ENCODE measurements at regions not wholly inside any gene's neighbourhood (a gene's known extent, or its start where the extent isn't known, plus 50 kb on each side); places are given as distances from the start of the nearest gene placed in this dataset.

DNA sequence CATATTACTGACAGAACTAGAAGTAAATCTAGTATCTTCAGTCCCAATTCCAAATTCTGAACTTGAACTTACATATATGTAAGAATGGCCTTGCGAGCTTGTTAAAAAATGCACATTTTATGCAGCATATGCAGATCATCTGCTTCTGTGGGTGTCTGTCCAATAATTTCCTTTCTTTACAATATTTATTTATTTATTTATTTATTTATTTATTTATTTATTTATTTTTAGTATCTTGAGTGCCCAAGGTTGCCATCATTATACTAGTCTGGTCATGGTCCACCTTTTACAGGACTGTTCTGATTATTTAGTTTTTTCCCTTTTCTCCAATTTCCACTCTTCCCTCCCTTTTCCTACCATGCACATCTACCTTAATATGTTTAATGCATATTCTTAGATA is 528.4 kb downstream of the COL12A1 start:
- ChIA-PET CTCF (no interaction called here), POLR2A (ENCODE audit: low non-redundant PET) (no interaction called here)
- no peak for DNase-seq (ENCODE audit: low spot score)
- no peak overlapping the region for H3K27ac ChIP-seq
- TF ChIP-seq, protein P1, sequence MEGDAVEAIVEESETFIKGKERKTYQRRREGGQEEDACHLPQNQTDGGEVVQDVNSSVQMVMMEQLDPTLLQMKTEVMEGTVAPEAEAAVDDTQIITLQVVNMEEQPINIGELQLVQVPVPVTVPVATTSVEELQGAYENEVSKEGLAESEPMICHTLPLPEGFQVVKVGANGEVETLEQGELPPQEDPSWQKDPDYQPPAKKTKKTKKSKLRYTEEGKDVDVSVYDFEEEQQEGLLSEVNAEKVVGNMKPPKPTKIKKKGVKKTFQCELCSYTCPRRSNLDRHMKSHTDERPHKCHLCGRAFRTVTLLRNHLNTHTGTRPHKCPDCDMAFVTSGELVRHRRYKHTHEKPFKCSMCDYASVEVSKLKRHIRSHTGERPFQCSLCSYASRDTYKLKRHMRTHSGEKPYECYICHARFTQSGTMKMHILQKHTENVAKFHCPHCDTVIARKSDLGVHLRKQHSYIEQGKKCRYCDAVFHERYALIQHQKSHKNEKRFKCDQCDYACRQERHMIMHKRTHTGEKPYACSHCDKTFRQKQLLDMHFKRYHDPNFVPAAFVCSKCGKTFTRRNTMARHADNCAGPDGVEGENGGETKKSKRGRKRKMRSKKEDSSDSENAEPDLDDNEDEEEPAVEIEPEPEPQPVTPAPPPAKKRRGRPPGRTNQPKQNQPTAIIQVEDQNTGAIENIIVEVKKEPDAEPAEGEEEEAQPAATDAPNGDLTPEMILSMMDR (conservative IDR thresholded peaks at IDR 0.05; ENCODE audit: low read depth), result no peak

DNA sequence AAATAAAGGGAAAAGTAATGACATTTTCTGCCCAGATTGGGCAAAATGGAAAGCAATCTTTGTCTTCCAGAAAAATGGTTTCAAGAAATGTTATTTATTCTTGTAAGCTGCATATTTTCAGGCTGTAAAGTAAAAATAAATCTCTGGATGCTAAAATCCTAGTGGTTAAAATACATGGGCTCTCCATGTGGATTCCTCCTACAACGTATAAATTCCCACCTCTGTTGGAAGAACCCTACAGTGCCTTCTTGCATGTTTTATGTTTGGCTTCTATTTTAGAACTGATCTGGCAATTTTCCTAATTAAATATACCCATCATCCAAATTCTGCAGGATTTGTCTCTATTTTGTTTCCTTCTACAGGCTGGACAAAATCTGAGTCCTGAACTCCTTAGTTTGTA is 528.9 kb downstream of the COL12A1 start:
- no peak overlapping the region for H3K27ac ChIP-seq
- DNase-seq (ENCODE audit: low spot score), result no peak
- TF ChIP-seq, protein P1 (conservative IDR thresholded peaks at IDR 0.05; ENCODE audit: low read depth), result no peak
- ChIA-PET CTCF (no interaction called here), POLR2A (ENCODE audit: low non-redundant PET) (no interaction called here)

DNA sequence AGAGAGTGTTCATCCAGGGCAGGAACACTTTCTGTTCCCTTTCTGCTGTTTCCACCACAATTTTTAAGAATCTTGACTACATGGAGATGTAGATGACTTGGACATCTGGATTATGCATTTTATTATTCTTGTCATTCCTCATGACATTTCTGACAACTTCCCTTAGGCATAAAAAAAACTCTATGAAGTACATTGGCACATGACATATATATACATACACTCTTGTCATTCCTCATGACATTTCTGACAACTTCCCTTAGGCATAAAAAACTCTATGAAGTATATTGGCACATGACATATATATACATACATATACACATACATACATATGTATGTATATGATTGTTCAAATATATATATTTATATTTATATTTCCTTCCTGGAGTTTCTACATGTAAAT is 531.5 kb downstream of the COL12A1 start:
- H3K27ac ChIP-seq, result no peak overlapping the region
- POLR2A ChIA-PET (ENCODE audit: low non-redundant PET), result no interaction called here
- CTCF ChIA-PET, result no interaction called here
- TF ChIP-seq, protein P1 (conservative IDR thresholded peaks at IDR 0.05; ENCODE audit: low read depth), result no peak
- no peak for DNase-seq (ENCODE audit: low spot score)

DNA sequence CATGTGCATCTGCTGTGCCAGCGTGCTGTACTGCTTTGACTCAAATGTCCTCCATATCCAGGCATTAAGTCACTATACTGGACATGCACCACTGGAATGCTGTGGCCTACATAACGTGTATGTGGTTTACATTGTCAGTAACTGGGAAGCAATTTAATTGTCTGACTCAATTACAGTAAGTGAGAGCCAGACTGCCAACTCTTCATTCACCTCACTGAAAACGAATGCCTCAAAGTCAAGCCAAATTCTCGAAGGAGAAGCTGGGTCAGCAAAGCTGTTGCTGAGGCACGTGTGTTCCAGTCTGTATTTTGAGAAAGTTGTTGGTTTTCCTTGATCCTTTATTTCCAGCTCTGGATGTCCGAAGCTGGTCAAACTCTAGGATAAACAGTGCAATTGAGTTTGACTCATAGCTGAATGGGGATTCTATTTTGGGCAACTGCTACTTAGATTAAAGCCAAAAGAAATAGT is 534.3 kb downstream of the COL12A1 start:
- H3K27ac ChIP-seq, result no peak overlapping the region
- POLR2A ChIA-PET (ENCODE audit: low non-redundant PET), result no interaction called here
- TF ChIP-seq, protein P1 (conservative IDR thresholded peaks at IDR 0.05; ENCODE audit: low read depth), result no peak
- CTCF ChIA-PET, result no interaction called here
- no peak for DNase-seq (ENCODE audit: low spot score)

DNA sequence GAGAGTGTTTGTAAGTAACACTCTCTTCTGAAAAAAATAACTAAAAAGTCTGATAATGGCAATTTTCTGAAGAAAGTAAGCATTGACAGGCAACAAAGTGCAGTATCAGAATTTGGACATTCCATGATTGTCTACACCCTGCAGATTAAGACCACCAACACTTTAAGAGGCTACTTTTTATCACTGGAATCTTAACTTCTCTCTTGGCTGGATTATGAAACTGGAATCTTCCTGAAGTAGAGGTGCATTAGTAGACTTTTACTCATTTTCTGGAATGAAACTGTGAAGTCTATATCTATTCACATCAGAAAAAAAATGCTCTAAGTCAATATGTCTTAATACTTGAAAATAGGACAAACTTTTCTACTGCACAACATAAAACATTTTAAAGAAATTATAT is 547.5 kb downstream of the COL12A1 start:
- TF ChIP-seq, protein P1 (conservative IDR thresholded peaks at IDR 0.05; ENCODE audit: low read depth), result no peak
- POLR2A ChIA-PET (ENCODE audit: low non-redundant PET), result no interaction called here
- DNase-seq (ENCODE audit: low spot score), result no peak
- CTCF ChIA-PET, result no interaction called here
- no peak overlapping the region for H3K27ac ChIP-seq

DNA sequence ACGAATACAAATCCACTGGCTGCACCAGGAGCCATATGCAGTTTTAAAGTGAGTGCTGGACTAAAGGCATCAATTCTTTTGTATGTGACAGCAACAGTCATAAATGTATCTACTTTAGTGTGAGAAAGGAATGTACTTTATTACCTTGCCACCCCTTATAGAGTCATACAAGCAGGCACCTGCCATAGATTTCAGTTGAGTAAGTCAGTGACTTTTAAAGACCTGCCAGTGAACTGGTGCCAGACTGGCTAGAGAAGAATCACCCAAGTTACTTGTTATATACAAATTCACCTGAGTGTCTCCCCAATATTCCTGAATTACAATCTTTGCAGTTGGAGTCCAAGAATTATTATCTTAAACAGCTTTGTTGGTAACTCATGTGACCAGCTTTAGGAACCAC is 547.9 kb downstream of the COL12A1 start:
- DNase-seq (ENCODE audit: low spot score), result no peak
- ChIA-PET POLR2A (ENCODE audit: low non-redundant PET) (no interaction called here), CTCF (no interaction called here)
- H3K27ac ChIP-seq, result no peak overlapping the region
- TF ChIP-seq, protein P1 (conservative IDR thresholded peaks at IDR 0.05; ENCODE audit: low read depth), result no peak

DNA sequence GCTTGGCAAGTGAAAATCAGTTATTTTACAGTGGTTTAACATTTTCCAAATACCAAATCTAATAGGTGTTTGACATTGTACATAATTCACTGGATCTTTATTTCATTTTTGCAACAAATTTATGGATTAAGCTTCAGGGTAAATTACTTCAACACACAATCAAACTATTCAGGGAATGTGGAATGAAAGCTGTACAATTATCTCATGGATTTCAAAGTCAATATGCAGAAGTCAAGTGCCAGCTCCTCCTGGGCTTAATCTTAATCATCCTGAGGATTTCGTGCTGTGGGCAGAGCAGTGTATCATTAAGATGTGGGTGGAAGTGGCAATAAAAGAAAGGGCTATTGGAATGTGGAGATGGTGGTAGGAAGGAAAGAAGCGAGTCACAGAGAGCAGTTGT is 548.8 kb downstream of the COL12A1 start:
- ChIA-PET POLR2A (ENCODE audit: low non-redundant PET) (no interaction called here), CTCF (no interaction called here)
- no peak overlapping the region for H3K27ac ChIP-seq
- DNase-seq (ENCODE audit: low spot score), result no peak
- TF ChIP-seq, protein P1 (conservative IDR thresholded peaks at IDR 0.05; ENCODE audit: low read depth), result no peak
